Sigmoid colon (tissue), 6 donors: ENCODE measurements at regions not wholly inside any gene's neighbourhood (a gene's known extent, or its start where the extent isn't known, plus 50 kb on each side); places are given as distances from the start of the nearest gene placed in this dataset.

Source experiments
- DNase-seq: peaks from one replicate; pipeline ENCODE4 v3.0.0-alpha.2; 2019
- H3K27ac ChIP-seq, 4 donors: fragments of 200-600 bp; sonication (generic); one replicate each; pipeline ENCODE4 v1.5.1; 2016 to 2019; ENCODE audit warnings: mild to moderate bottlenecking in 1 of 4
- H3K27me3 ChIP-seq, 3 donors: fragments of 200-600 bp; sonication (generic); one replicate each; pipeline ENCODE4 v1.5.1; 2019; ENCODE audit warnings: mild to moderate bottlenecking in 1 of 3
- H3K36me3 ChIP-seq, 4 donors: fragments of 200-600 bp; sonication (generic); one replicate each; pipeline ENCODE4 v1.5.1; 2016 to 2019
- H3K4me1 ChIP-seq, 4 donors: fragments of 200-600 bp; sonication (generic); one replicate each; pipeline ENCODE4 v1.5.1; 2017 to 2019
- H3K4me3 ChIP-seq, 4 donors: fragments of 200-600 bp; sonication (generic); one replicate each; pipeline ENCODE4 v1.5.1; 2017 to 2019; ENCODE audit warnings: mild to moderate bottlenecking in 2 of 4, moderate library complexity in 1 of 4
- H3K9me3 ChIP-seq, 4 donors: fragments of 200-600 bp in 3 of 4; sonication (generic) in 3 of 4; one replicate each; pipeline versions ENCODE4 v1.5.1 to v1.6.1; 2013 to 2019
- EP300 ChIP-seq, 4 donors: sonication (generic); formaldehyde crosslinking; IDR thresholded peaks; one replicate each; pipeline ENCODE4 v1.6.1; 2017; ENCODE audit warnings: antibody characterized with exemption in 4 of 4
- POLR2A ChIP-seq, 2 donors: fragments of 450-650 bp; IDR thresholded peaks; one replicate each; pipeline ENCODE4 v1.6.1; 2016; ENCODE audit warnings: antibody characterized with exemption in 2 of 2, mild to moderate bottlenecking in 2 of 2, moderate library complexity in 2 of 2
- POLR2AphosphoS5 ChIP-seq, 4 donors: sonication (generic); formaldehyde crosslinking; IDR thresholded peaks; one replicate each; pipeline ENCODE4 v1.6.1; 2017; ENCODE audit warnings: antibody characterized with exemption in 4 of 4
- WGBS, 2 donors: extraction: QIAGEN DNeasy Blood & Tissue Kit; methylation state at CpG; one replicate each; pipeline ENCODE4 v1.1.7; 2013; 5-methylcytosine and 5-hydroxymethylcytosine counted together
- intact Hi-C: fragments of 100-400 bp; cut with DNase I; formaldehyde crosslinking; loops from one replicate; pipeline ENCODE4 v1.15.1; 2023
- TF ChIP-seq, protein P1 (sequence below), 4 experiments: fragments of 450-650 bp in 3 of 4; fragments of 200-600 bp in 1 of 4; IDR thresholded peaks; one replicate each; pipeline ENCODE4 v1.5.1; 2016 to 2019; ENCODE audit warnings: antibody characterized with exemption in 4 of 4, mild to moderate bottlenecking in 3 of 4, moderate library complexity in 2 of 4
- donor health status: healthy with polysubstance abuse.
- donor health status: healthy.

DNA sequence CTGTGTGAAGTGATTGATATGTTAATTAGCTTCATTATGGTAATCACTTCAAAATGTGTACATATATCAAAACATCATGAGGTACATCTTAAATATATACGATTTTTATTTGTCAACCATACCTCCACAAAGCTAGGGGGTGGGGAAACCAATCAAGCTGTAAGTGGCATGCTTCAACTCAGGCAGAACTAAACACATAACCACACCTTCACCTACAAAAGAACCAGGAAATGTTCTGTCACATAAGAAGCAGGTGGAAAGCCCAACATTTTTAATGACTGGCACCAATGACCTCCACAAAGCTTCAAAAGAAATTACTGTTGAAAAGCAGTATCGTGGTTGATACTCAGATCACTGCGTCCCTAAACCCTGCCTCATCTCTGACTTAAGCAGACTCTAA is 867.7 kb upstream of the EEF2KMT start:
- Histone ChIP-seq H3K4me3 (no peak overlapping the region), H3K36me3 (no peaks in the 10 kb centered on the region), H3K27ac (no peak overlapping the region), H3K4me1 (no peaks in the 10 kb centered on the region), H3K27me3 (no peaks in the 10 kb centered on the region), H3K9me3 (no peaks in the 10 kb centered on the region)
- intact Hi-C loops = no loop called here
- DNase-seq = no peak
- WGBS, 2 donors = 19 to 77% methylated on average over 3 of the region's 3 CpGs
- TF ChIP-seq POLR2A (IDR thresholded peaks at IDR 0.05) (no peak), POLR2AphosphoS5 (IDR thresholded peaks at IDR 0.05) (no peak), EP300 (IDR thresholded peaks at IDR 0.05) (no peak)
- TF ChIP-seq, protein P1, sequence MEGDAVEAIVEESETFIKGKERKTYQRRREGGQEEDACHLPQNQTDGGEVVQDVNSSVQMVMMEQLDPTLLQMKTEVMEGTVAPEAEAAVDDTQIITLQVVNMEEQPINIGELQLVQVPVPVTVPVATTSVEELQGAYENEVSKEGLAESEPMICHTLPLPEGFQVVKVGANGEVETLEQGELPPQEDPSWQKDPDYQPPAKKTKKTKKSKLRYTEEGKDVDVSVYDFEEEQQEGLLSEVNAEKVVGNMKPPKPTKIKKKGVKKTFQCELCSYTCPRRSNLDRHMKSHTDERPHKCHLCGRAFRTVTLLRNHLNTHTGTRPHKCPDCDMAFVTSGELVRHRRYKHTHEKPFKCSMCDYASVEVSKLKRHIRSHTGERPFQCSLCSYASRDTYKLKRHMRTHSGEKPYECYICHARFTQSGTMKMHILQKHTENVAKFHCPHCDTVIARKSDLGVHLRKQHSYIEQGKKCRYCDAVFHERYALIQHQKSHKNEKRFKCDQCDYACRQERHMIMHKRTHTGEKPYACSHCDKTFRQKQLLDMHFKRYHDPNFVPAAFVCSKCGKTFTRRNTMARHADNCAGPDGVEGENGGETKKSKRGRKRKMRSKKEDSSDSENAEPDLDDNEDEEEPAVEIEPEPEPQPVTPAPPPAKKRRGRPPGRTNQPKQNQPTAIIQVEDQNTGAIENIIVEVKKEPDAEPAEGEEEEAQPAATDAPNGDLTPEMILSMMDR (IDR thresholded peaks at IDR 0.05) = no peak

DNA sequence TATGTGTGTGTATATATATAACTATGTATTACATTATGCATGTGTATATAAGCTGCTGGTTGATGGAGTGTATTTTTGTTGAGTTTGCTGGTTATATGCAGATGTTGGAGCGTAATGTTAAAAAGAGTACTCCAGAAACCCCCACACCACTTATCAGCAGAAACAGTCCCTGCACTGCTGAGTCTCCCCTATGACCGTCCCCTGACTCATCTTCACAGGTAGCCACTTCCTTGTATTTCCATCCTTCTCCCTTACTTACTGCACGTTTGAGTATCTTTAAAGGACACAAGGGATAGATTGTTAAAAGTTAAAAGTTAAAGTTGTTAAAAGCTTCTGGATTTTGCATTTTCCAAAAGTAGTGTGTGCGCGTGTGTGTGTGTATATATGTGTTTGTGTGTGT is 853.9 kb upstream of the EEF2KMT start:
- no peaks in the 10 kb centered on the region for H3K9me3 ChIP-seq
- no peaks in the 10 kb centered on the region for H3K27me3 ChIP-seq
- WGBS, 2 donors = 89 to 92% methylated on average over 5 of the region's 5 CpGs
- no peak overlapping the region for H3K27ac ChIP-seq
- intact Hi-C loops = no loop called here
- no peaks in the 10 kb centered on the region for H3K36me3 ChIP-seq
- no peak for DNase-seq
- no peak for TF ChIP-seq EP300 (IDR thresholded peaks at IDR 0.05)
- TF ChIP-seq, protein P1 (IDR thresholded peaks at IDR 0.05) = no peak
- TF ChIP-seq POLR2AphosphoS5 (IDR thresholded peaks at IDR 0.05) = no peak
- no peak for TF ChIP-seq POLR2A (IDR thresholded peaks at IDR 0.05)
- no peaks in the 10 kb centered on the region for H3K4me1 ChIP-seq
- H3K4me3 ChIP-seq = no peak overlapping the region

DNA sequence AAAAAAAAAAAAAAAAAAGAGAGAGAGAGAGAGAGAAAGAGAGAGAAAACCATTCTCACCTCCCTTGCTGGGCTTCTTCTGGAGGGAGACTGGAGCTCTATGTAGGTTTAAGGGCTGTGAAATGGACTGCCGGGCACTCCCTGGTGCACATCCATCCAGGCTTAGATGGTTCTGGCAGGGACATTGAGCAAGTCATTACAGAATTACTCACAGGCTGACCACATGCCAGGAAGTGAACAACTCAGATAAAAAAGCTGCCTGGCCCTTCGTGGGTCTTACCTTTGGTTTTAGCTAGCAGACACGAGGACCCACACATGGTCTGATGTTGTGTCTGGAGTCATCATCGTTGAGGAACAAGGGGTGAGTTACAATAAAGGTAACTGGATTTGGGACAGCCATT is 847.4 kb upstream of the EEF2KMT start:
- 71 to 84% methylated on average over 4 of the region's 4 CpGs for WGBS, 2 donors
- Histone ChIP-seq H3K4me1 (no peaks in the 10 kb centered on the region), H3K27me3 (no peaks in the 10 kb centered on the region), H3K4me3 (no peak overlapping the region), H3K36me3 (no peaks in the 10 kb centered on the region), H3K27ac (no peak overlapping the region), H3K9me3 (peaks cover 0 to 9% (median 2%) of the 10 kb centered on the region in 4 donors)
- TF ChIP-seq POLR2A (IDR thresholded peaks at IDR 0.05) = no peak
- TF ChIP-seq EP300 (IDR thresholded peaks at IDR 0.05) = no peak
- TF ChIP-seq POLR2AphosphoS5 (IDR thresholded peaks at IDR 0.05) = no peak
- TF ChIP-seq, protein P1 (IDR thresholded peaks at IDR 0.05) = no peak
- no peak for DNase-seq
- intact Hi-C loops = no loop called here

DNA sequence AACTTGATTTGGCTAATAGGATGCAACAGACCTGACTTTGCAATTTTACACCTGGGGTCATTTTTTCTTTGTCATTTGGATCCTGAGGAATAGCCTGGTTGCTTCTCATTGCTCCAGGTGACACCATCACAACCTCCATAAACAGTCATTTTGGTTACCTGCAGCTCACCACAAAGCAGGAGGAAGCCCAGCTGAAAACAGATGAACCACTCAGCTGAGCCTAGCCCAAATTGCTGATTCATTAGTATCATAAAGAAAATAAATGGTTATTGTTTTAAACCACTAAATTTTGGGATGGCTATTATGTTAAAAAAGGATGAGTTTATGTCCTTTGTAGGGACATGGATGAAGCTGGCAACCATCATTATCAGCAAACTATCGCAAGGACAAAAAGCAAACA is 841.0 kb upstream of the EEF2KMT start:
- Histone ChIP-seq H3K36me3 (no peaks in the 10 kb centered on the region), H3K9me3 (peaks cover 0 to 14% (median 8%) of the 10 kb centered on the region in 4 donors), H3K4me3 (no peak overlapping the region), H3K27ac (no peak overlapping the region), H3K4me1 (no peaks in the 10 kb centered on the region), H3K27me3 (no peaks in the 10 kb centered on the region)
- DNase-seq = no peak
- TF ChIP-seq POLR2A (IDR thresholded peaks at IDR 0.05) (no peak), POLR2AphosphoS5 (IDR thresholded peaks at IDR 0.05) (no peak), EP300 (IDR thresholded peaks at IDR 0.05) (no peak)
- TF ChIP-seq, protein P1 (IDR thresholded peaks at IDR 0.05) = no peak
- WGBS, 2 donors = 93 to 97% methylated on average over 1 of the region's 1 CpG
- intact Hi-C loops = no loop called here

DNA sequence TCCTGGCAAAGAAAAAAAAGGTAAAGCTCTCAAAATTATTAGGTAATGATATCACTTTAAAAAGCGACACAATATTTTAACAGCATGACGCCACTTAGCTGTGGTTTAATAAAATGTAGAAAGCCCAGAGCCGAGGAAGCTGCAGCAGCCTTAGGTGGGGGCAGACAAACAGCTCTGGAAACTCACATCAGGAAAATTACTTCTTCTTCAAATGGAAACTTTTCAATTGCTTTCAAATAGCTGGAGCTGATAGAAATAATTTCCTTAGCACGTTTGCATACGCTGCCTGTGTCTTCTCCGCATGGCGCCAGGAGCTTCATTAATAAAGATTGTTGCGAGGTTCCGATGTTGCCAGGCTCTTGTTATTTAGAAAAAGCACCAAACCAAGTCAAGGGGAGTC is 835.3 kb upstream of the EEF2KMT start:
- Histone ChIP-seq H3K9me3 (peaks cover 0 to 4% (median 0%) of the 10 kb centered on the region in 4 donors), H3K4me3 (no peak overlapping the region), H3K27me3 (no peaks in the 10 kb centered on the region), H3K36me3 (no peaks in the 10 kb centered on the region), H3K4me1 (no peaks in the 10 kb centered on the region), H3K27ac (no peak overlapping the region)
- intact Hi-C loops = no loop called here
- DNase-seq = no peak
- WGBS, 2 donors = 63 to 90% methylated on average over 9 of the region's 9 CpGs
- TF ChIP-seq POLR2AphosphoS5 (IDR thresholded peaks at IDR 0.05) (no peak), POLR2A (IDR thresholded peaks at IDR 0.05) (no peak), EP300 (IDR thresholded peaks at IDR 0.05) (no peak)
- TF ChIP-seq, protein P1 (IDR thresholded peaks at IDR 0.05) = no peak
